ENCODE measurements at regions not wholly inside any gene's neighbourhood (a gene's known extent, or its start where the extent isn't known, plus 50 kb on each side); places are given as distances from the start of the nearest gene placed in this dataset.
"Not testable (repeated sequence)": the region's sequence is repeated elsewhere in the genome, so short reads cannot be mapped to it uniquely, and the experiment has no call there.

DNA sequence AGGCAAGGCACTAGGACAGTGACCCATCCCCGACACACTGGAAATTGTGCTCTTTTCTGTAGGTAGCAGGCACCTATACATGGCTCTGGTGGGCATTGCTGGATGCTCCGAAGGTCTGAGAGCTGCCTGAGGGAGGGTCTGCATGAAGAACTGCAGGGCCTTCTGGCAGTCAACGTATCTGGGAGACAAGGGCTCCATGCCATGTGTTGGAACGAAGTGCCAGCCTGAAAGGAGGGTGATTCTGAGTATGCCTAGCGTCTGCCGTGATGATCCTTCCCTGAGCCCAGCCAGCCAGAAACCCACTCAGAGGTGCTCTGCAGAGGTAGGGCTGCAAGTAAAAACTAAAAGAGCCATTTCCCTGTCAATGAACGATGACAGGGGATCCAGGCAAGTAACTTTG, 453.2 kb downstream of the MED10 start:
- no peak for DNase-seq

DNA sequence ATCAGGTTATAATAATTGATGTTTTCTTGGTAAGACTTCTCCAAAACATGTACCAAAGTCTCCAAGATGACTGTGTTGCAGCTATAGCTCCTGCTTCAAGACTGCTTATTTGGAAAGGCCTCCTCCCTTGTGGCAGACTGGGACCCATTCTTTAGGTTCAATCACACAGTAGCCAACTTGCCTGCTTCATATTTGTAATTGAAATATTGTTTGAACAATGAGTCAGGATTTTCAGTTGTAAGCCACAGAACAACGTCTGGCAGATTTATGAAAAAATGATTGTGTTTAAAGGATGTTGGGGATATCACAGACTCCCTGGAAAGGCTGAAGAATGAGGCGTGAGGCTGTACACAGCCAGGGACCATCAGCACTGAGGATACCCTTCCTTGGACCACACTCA, 458.9 kb downstream of the MED10 start:
- no peak for DNase-seq

DNA sequence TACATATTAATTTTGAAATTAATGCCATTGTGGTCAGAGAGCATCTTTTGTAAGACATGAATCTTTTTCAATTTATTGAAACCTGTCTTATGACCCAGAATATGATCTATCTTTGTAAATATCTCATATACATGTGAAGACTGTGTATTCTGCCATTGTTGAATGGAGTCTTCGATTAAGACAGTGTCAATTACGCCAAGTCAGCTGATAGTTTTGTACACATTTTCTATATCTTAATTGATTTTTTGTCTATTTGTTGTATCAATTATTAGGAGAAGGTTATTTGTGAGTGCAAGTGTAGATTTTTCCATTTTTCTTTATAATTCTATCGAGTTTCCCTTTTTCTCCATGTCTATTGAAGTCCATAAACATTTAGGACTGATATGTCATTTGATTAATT, 471.6 kb downstream of the MED10 start:
- no peak for DNase-seq

DNA sequence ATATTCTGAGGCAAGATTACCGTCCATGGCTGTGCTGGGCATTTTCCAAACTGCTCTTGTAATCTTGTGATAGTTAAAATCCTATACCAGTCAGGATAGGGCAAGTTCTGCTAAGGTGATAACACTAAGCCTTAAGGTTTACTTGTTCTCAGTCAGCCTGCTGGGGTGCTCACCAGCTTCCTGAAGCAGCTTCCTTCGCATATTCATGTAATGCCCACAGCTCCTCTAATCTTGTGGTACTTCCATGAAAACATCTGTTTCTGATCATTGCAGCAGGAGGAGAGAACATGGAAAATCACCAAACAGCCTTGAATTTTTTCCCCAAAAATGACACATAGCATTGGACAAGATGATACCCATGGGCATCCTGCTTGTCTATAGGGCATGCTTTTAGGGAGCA, 473.2 kb downstream of the MED10 start:
- DNase-seq = no peak

DNA sequence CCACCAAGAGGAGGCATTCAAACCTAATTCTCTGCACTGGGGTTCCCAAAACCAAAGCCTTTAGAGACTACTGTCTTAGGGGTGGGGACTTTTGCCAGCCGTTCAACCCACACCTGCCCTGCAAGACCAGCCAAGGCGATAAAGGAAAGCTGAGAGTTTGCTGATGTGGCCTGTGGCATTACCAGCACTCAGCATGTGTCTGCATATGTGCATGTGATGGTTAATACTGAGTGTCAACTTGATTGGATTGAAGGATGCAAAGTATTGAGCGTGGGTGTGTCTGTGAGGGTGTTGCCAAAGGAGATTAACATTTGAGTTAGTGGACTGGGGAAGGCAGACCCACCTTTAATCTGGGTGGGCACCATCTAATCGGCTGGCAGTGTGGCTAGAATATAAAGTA, 474.2 kb downstream of the MED10 start:
- DNase-seq = no peak

DNA sequence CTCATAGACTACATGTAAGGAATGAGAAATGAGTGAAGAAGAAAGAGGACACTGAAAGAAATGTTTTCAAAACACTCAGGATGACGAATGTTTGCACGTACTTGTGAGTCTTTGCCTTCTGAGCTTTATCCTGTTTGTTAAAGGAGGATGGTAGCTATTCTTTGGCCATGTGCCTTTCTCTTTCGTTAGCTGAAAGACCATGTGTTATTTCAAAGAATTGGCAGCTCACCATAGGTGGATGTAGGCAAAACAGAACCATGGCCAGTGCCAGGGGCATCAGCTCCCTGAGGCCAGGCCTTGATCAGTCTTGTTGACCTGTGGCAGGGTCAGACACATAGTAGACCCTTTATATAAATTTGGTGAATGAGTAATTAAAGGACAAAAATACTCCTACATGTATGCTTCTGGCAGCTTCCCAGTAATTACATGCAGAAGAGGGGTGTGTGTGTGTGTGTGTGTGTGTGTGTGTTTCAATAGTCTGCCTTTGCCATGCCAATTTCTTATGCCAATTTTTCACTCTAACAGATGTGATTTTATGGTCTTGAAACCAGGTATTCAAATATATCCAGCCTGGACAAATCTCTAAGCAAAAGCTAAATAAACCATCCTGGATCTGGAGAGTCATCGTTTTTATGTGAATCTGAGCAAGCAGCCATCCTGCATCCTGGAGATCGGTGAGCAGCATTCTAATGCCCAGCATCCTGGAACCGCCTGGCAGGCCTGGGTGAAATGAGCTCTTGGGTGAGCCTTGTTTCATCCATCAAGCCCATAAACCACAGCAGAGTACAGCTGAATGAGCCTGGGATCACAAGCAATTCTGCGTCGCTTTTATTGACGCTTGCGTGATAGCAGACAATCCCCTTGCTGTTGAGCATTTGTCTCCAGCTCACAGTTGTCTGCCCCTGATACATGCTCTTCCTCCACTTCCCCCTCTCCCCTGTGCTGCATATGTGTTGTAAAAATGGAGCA, 475.4 kb downstream of the MED10 start:
- DNase-seq = no peak

DNA sequence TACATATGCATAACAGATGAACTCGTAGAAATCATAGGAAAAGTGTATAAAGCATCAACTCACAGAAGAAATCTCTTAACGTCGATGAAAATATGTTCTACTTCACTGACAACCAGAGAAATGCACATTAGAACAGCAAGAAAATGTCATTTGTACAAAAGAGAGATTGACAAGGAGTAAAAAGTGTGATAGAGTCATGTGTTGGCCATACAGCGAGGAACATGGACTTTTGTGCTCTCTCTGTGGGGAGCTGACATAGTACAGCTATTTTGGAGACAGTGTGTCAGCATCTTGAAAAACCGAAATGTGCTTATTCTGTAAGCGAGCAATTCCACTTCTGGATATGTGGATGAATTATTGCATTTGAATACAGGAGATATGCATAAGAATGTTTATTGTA, 477.9 kb downstream of the ICE1 start:
- DNase-seq = no peak

DNA sequence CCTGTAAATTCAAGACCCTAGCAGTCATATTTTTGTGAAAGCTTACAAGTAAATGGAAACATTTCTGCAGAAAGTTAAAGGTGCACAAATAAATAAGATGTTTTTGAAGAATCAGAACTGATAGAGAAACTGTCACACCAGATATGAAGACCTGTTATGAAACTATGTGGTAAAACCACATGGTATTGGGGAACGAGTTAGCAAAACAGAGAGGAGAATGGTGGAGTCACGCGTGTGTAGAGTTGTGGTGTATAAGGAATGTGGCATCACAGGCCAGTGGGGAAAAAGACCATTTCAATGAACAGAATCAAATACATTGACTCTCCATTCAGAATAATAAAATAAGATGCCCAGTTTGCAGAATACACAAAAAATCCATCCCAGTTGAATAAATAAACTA, 477.2 kb downstream of the ICE1 start:
- DNase-seq = no peak

DNA sequence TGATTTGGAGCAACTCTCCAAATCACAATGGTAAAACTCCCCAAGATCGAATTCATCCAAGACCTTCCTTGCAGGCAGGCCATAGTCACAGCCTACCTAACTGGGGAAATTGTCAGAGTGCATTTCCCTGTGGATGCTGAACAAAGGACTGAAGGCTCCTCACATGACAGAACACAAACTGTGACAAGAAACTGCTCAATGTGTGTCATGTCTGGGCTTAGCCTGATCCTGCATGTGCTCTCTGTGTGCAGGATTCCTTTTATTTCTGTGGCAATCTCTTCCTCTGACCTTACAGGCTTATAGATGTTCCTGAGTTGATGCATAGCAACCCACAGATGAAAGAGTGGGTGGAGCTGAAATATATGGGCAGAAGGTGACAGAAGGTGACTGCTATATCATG, 465.8 kb downstream of the ICE1 start:
- no peak for DNase-seq

DNA sequence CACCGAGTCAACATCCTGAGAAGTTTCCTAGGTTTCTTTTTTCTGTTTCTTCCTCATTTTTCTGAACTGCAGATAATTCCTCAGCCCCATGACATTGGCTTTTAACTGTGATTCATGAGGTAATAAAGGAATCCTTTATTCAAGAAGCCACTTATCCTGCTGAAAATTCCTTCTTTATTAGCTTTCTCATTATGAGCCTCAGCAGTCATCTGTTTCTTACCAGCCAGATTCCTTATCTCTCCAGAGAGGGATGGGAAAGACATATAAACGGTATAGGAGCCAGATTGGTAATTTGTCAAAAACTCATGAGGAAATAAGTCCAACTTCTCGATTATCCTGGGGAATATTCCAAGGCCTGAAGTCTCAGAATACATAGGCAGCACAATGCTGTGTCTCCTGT, 465.4 kb downstream of the ICE1 start:
- no peak for DNase-seq

DNA sequence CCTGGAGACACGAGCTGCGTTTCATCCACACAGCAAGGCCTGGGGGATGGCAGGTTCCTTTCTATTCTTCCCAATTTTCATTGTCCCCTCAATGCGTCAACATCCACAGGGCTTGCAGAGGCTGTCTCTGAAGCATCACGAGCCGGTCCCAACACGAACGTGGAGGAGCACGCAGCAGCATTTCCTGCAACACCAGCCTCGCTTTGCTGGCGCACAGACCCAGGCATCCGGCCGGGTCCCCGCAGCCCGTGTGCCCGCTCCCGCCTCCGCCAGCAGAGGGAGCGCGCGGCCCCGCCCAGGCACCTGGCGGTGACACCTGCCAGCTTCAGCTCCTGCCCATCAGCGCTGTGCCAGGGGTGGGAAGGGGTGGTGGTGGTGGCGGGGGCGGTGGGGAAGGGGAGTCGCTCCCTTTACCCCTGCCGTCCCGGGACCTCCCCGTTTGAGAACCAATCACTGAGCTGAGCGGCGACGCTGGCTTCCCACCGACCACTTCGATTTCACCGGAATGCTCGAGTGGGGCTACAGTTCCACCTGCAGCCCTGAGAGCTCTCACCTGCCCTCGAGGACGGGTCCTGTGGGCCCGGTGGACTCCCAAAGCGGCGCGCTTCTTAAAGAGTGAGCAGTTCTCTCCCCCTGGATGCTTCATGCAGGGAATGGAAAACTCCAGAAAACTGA, 464.5 kb downstream of the ICE1 start:
- peak; percentile 77 for DNase-seq

DNA sequence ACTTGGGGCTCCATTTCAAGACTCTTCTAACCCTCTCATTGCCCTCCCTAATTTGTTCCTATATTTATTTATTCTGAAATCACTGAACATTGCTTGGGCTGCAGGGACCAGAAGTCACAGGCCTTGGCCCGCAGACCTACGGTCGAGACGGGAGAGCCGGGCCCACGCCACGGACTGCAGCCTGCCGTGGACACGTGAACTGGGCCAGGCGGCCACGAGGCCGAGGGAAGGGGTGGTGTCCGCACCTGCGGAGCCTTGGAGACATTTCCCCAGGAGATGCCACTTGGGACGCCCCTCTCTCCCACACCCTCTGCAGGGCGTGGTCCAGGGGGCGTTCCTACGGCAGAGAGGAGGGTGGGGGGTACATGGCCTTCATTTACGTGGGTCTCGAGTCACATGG, 463.9 kb downstream of the ICE1 start:
- DNase-seq = no peak

DNA sequence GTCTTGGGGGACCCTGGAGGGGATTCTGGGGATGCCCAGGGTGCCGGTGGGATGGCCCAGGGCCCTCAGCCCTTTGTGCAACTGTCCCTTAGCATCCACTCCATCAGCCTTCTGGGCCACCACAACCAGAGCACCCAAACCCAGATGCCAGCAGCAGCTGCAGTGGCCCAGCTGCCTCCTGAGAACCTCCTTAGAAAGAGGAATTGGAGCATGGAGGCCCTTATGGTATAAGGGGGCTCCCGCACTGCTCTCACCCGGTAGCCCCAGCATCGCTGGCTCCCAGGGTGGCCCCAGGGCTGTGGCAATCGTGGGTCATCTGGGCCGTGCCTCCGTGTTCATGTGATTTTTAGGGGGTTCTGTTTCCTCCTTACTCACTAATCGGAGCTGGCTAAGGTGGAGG, 463.3 kb downstream of the ICE1 start:
- DNase-seq = no peak

DNA sequence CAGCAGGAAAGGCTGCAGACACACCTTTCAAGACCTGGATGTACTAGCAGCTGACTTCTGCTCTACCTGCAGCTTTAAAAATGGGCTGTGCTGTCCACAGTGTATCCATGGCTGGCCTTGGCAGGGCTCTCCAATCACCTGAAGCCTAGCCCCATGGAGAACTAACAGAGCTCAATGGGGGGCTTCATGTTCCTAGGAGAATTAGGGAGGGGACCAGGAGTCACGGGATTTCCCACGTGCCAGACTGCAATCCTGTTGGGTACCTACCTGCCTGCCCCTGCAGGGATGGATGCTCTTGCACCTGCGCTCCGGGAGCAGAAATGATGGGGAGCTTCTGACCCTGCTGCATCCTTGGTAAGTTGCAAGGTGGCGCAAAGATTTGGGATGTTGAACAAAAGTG, 462.1 kb downstream of the ICE1 start:
- DNase-seq = no peak

DNA sequence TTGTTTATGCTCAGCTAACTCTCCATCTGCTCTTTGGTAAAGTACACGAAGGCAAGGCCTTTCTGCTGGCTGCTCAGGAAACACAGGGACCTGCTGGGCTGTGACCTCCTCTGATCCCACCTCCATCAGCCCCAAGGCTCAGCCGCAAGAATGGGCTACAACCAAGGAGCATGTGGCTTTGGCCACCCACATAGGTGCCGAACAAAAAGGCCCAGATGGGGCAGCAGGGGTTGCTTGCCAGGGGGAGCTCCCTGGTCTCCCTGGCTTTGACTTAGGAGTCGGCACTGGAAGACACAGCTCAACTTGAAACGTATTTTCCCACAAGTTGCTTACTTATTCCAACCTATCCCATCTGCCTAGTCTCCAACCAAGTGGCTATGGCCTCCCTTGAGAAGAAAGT, 461.1 kb downstream of the ICE1 start:
- DNase-seq = no peak

DNA sequence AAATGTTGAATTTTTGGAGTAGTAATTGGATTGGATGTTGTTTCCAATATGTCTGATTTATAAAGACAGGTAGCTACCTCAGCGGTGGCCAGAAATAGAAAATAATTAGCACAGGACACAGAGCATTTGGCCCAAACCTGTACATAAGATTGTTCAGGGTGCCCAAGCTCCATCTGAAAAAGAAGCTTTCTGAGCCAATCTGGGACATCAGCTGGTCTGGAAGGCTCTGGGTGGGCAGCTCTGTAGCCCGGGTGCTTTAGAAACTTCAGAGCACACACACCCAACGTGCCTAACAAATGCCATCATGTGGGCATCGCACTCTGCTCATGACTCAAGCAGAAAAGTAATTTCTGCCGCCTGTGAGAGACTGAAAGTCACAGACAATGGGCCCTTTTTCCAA, 460.7 kb downstream of the ICE1 start:
- no peak for DNase-seq

DNA sequence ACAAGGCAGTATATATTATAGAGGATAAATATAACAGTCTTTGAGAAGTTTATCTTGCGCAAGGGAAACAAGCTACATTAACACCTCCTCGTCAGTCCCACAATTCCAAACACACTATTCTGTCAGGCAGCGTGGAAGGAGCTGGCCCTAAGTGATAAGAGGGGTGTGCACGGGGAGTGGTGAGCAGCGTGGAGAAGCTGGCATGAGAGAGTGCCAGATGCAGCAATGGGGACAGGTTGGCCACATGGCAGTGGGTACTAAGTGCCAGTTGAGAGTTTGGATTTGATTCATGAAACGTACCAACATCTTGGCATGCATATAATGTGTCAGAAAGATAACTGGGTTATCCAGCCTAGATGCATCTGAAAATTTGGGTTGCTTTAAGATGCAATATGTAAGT, 460.2 kb downstream of the ICE1 start:
- DNase-seq = no peak

DNA sequence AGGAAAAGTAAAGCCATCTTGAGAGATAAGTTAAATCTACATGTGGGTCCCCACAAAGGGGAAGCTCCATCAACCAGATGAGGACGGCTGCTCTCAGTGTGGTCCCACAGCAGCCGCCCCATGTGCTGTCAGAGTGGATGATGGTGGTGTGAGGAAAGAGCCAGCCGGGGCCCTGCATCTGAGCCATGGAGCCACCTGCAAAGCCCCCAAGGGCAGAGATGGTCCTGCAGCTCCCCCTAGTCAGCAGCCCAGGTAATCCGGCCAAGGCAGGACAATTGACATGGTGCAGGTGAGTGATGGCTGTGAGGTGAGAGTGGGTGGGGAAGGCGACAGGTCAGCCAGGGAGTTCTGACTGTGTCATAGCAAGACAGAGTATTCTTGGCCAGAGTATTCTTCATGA, 458.8 kb downstream of the ICE1 start:
- peak; percentile 42 for DNase-seq

DNA sequence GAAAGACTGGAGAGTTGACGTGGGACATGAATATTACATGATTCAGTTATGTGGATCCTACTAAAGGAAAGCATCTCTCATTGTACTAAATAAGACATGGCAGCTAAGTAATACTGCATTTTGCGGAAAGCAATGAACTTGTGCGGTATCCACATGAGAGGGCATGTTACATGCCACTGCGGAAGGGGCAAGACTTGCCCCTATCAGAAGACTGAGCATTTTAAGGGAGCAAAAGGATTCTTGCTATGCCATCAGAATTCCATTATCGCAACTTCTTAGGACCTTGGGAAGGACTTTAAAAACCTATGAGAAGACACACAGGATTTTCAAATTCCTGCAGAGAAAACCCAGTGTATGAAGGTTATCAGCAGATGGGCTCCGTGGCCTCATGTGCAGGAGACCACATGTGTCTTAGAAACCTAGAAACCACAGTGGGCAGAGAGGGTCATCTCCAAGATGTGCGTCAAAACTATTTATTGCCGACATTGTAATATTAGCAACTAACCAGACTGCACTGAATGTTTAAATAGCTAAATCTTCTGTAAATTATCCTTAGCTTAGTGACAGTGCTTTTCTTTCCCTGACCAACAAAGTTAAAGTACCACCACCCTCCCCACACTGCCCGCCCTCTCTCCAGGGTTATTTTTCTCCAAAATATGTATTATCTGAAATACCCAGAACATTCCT, 457.7 kb downstream of the ICE1 start:
- no peak for DNase-seq

DNA sequence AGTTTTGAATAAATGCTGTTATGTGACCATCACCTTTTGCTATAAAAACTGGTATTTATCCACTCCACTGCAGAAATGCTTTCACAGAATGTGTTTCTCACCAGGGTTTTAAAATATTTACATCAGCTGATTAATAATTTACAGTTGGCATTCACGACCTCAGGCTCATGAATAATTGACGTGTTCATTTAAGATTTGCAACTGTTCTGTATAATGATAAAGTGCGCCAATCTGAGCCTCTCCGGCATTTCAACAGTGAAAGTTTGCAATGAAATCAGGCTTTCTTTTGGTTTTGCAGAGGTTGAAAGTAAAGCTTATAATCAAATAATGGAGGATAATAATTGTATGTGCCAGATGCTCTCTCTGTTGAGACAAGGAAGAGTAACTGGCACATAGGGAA, 434.9 kb downstream of the ICE1 start:
- no peak for DNase-seq

DNA sequence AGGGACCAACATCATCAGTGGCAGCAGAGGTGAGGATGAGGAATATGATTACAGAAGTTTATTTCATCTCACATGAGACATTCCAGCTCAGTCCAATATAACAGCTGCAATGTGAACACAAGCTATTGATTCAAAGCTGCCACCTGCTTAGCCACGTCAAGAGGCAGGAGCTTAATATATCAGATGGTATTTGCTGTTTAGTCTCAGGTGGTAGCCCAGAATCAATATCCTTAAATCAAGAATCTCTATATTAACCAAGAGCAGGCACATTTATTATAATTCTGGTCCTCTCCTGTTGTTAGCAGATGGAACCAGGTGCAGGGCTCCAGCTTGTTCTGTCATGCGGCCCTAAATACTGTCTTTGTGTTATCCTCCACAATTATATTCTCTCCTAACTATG, 431.6 kb downstream of the ICE1 start:
- peak; percentile 66 for DNase-seq

DNA sequence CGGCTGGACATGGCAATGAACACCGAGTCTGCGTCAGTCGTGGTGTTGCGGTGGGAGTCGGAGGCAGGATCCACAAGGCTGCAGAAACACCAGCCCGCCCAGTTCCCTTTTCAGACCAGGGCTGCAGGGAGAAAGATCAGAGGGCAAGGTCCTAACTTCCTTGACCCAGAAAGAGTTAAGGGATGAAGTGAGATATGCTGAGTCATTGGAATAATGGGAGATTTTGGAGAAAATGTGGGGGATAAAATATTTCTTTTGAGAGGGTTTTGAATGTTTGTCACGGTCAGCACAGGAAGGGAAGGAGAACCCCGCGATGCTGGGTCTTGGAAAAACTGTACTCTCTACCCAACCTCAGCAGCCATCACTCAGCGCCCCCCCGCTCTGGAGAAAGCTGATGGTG, 416.0 kb downstream of the ICE1 start:
- DNase-seq = no peak

DNA sequence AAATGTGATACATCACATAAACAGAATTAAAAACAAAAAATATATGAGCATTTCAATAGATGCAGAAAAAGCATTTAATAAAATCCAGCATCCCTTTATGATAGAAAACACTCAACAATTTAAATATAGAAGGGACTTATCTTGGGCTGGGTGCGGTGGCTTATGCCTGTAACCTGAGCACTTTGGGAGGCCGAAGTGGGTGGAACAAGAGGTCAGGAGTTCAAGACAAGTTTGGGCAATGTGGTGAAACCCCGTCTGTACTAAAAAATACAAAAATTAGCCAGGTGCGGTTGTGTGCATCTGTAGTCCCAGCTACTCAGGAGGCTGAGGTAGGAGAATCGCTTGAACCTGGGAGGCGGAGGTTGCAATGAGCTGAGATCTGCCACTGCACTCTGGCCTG, 409.1 kb downstream of the ICE1 start:
- not testable (repeated sequence) for DNase-seq

DNA sequence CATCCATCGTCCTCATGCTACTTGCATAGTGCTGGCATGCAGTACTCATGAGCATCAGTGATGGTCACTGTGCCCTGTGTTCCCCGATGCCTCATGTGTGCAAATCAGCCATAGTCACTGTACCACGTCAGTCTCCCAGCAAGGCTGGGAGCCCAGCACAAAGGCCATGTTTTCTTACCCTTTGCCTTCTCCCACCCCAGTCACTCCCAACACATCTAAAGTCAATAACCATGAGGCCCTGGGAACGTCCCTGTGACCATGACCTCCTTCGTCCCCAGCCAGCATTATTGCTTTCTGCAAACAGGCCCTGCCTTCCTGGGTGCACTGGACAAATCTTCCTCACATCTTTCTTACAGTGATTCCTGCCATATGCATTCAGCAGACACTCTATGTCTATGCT, 406.1 kb downstream of the ICE1 start:
- DNase-seq = no peak
